ENCODE measurements at regions not wholly inside any gene's neighbourhood (a gene's known extent, or its start where the extent isn't known, plus 50 kb on each side); places are given as distances from the start of the nearest gene placed in this dataset.

- TF ChIP-seq EZH2phosphoT487 (IDR thresholded peaks at IDR 0.05; ENCODE audit: low read depth, severe bottlenecking, unreplicated experiment) (no peak), CTCF (IDR thresholded peaks at IDR 0.05; ENCODE audit: poor library complexity) (no peak), EZH2 (IDR thresholded peaks at IDR 0.05; ENCODE audit: borderline replicate concordance) (no peak)
These were observed 154.7 kb downstream of the PTGER3 start for GRCh38 chr1:70892930-70893329.
